ENCODE measurements at regions not wholly inside any gene's neighbourhood (a gene's known extent, or its start where the extent isn't known, plus 50 kb on each side); places are given as distances from the start of the nearest gene placed in this dataset.

DNA sequence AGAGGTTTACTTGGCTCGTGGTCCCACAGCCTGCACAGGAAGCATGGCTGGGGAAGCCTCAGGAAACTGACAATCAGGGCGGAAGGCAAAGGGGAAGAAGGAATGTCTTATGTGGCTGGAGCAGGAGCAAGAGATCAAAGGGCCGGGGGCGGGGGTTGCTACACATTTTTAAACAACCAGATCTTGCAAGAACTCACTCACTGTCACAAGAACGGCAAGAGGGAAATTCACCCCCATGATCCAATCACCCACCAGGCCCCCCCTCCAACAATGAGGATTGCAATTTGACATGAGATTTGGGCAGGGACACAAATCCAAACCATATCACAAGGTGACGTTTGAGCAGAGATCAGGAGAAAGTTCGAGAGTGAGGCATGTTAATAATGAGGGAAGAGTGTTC lies 163.7 kb upstream of the RPH3A start:
- TF ChIP-seq, protein P1, sequence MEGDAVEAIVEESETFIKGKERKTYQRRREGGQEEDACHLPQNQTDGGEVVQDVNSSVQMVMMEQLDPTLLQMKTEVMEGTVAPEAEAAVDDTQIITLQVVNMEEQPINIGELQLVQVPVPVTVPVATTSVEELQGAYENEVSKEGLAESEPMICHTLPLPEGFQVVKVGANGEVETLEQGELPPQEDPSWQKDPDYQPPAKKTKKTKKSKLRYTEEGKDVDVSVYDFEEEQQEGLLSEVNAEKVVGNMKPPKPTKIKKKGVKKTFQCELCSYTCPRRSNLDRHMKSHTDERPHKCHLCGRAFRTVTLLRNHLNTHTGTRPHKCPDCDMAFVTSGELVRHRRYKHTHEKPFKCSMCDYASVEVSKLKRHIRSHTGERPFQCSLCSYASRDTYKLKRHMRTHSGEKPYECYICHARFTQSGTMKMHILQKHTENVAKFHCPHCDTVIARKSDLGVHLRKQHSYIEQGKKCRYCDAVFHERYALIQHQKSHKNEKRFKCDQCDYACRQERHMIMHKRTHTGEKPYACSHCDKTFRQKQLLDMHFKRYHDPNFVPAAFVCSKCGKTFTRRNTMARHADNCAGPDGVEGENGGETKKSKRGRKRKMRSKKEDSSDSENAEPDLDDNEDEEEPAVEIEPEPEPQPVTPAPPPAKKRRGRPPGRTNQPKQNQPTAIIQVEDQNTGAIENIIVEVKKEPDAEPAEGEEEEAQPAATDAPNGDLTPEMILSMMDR (IDR thresholded peaks at IDR 0.05; ENCODE audit: low read depth, low read length, poor library complexity, severe bottlenecking): no peak
- no peak for TF ChIP-seq EZH2phosphoT487 (IDR thresholded peaks at IDR 0.05; ENCODE audit: borderline replicate concordance, low read length)

Data from DOHH2 (cell line).